Spleen (tissue), 7 donors: ENCODE measurements at regions not wholly inside any gene's neighbourhood (a gene's known extent, or its start where the extent isn't known, plus 50 kb on each side); places are given as distances from the start of the nearest gene placed in this dataset.

Source experiments
- CTCF ChIP-seq, 11 experiments: fragments of 200-600 bp in 7 of 11; fragments of 450-650 bp in 4 of 11; sonication (generic) in 4 of 11; IDR thresholded peaks in 8 of 11; conservative IDR thresholded peaks in 3 of 11; 1 replicate in 7 of 11; 2 replicates in 4 of 11; pipeline versions ENCODE4 v1.4.0 to v1.8.0; 2016 to 2021; ENCODE audit warnings: antibody characterized with exemption in 11 of 11, inconsistent platforms in 4 of 11, mild to moderate bottlenecking in 1 of 11
- POLR2A ChIP-seq, 3 donors: fragments of 450-650 bp; IDR thresholded peaks; one replicate each; pipeline ENCODE4 v1.5.1; 2017; ENCODE audit warnings: antibody characterized with exemption in 3 of 3, mild to moderate bottlenecking in 1 of 3
- POLR2AphosphoS5 ChIP-seq, 3 donors: sonication (generic); formaldehyde crosslinking; IDR thresholded peaks; one replicate each; pipeline ENCODE4 v1.5.1; 2017; ENCODE audit warnings: antibody characterized with exemption in 3 of 3
- donor health status: DM: no; HTN: no; CAD: no; lungs with moderate emphysema.
- donor health status: DM: no; HTN: no; CAD: no.
- donor health status: DM: no; HTN: no; CAD: no.

- TF ChIP-seq CTCF (IDR thresholded peaks at IDR 0.05 in 8 of 11, conservative IDR thresholded peaks at IDR 0.05 in 3 of 11) (no peak), POLR2AphosphoS5 (IDR thresholded peaks at IDR 0.05) (no peak), POLR2A (IDR thresholded peaks at IDR 0.05) (no peak)
Observed at GRCh38 chr6:82114748-82115147, 132.8 kb downstream of the IBTK start.
